Activated CD8-positive, alpha-beta memory T cell treated with anti-CD3 and anti-CD28 coated beads, Interleukin-2, amount 10 ng/mL, durations not matched to agents 7 days and 5 days (primary cell): ENCODE measurements at regions not wholly inside any gene's neighbourhood (a gene's known extent, or its start where the extent isn't known, plus 50 kb on each side); places are given as distances from the start of the nearest gene placed in this dataset.
A peak's percentile ranks its signal among the peaks of the same experiment; 100 is the strongest.

Experiments
- ATAC-seq: fragments of 150-1000 bp; cut with Tn5 transposase; one replicate; pipeline ENCODE4 v1.10.0; 2021; ENCODE audit warnings: moderate library complexity
- CTCF ChIA-PET: fragments of 350-600 bp; sonication (Branson Sonifier 250); formaldehyde crosslinking; loops from one replicate; lab custom pipeline; 2021; ENCODE audit warnings: antibody characterized with exemption; lab: Charles Lee
- DNase-seq: peaks from one replicate; pipeline ENCODE4 v3.0.0-alpha.2; 2020
- H3K27ac Mint-ChIP-seq: one replicate; pipeline ENCODE4 v1.8.0; 2021; ENCODE audit warnings: mild to moderate bottlenecking, mixed read lengths
- H3K27me3 Mint-ChIP-seq: one replicate; pipeline ENCODE4 v1.8.0; 2021; ENCODE audit warnings: mixed read lengths
- H3K36me3 Mint-ChIP-seq: one replicate; pipeline ENCODE4 v1.8.0; 2021; ENCODE audit warnings: mild to moderate bottlenecking, mixed read lengths
- H3K4me1 Mint-ChIP-seq: one replicate; pipeline ENCODE4 v1.8.0; 2021; ENCODE audit warnings: mixed read lengths
- H3K4me3 Mint-ChIP-seq: one replicate; pipeline ENCODE4 v1.8.0; 2021; ENCODE audit warnings: mild to moderate bottlenecking, moderate library complexity, mixed read lengths
- H3K9me3 Mint-ChIP-seq: one replicate; pipeline ENCODE4 v1.8.0; 2022; ENCODE audit warnings: low read depth, mixed read lengths

DNA sequence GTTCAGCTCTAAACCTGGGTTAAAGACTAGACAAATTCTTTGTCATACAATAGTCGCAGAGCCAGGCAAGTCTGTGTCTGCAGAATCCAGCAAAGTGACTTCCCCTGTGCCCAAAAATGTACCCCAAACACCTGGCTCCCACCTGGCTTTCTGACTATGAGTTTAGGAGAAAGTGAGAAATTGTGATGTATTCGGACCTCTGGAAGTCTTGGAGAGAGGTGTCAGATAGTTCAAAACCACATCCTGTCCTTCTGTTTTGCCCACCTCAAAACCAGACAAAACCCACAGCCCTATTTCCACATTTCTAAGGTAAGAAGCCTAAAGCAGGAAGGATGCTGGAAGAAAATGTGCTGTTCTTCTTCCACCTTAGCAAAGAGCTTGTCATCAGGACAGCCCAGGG lies 63.8 kb upstream of the CLMP start:
- Mint-ChIP-seq H3K27ac (no peak overlapping the region), H3K4me1 (peaks cover 10% of the 10 kb centered on the region), H3K4me3 (no peak overlapping the region), H3K36me3 (peaks cover 3% of the 10 kb centered on the region), H3K27me3 (peaks cover 42% of the 10 kb centered on the region), H3K9me3 (no peaks in the 10 kb centered on the region)
- CTCF ChIA-PET, result interaction anchor here (6.7 to 7.3 kb wide), 2 partner anchors 13 to 149 kb away, joined by 59 to 65 read pairs; no protein-coding TSS in a partner anchor
- DNase-seq (no peak), ATAC-seq (no peak)

DNA sequence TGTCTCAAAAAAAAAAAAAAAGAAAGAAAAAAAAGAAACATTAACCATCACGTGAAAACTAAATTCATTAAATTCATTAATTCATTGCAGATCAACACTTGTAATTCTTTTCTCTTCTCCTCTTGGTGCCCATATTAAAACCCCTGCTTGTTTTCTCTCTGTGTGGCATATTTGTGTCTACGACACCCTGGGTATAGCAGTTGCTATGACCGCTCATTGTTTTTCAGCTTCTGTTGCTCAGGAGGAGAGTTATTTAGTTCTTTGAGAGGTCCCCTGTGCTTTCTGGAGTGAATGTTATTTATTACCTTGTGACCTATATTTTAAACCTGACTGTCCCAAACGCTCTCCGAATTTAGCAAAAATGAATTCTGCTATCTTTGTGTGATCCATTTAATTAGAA lies 62.3 kb upstream of the CLMP start:
- Mint-ChIP-seq H3K27me3 (peaks cover 40% of the 10 kb centered on the region), H3K4me3 (no peak overlapping the region), H3K4me1 (peaks cover 9% of the 10 kb centered on the region), H3K36me3 (peaks cover 3% of the 10 kb centered on the region), H3K27ac (no peak overlapping the region), H3K9me3 (no peaks in the 10 kb centered on the region)
- CTCF ChIA-PET, result interaction anchor here (1.3 to 7.3 kb wide), 3 partner anchors 11 to 148 kb away, joined by 3 to 65 read pairs (median 59); no protein-coding TSS in a partner anchor
- no peak for ATAC-seq
- no peak for DNase-seq

DNA sequence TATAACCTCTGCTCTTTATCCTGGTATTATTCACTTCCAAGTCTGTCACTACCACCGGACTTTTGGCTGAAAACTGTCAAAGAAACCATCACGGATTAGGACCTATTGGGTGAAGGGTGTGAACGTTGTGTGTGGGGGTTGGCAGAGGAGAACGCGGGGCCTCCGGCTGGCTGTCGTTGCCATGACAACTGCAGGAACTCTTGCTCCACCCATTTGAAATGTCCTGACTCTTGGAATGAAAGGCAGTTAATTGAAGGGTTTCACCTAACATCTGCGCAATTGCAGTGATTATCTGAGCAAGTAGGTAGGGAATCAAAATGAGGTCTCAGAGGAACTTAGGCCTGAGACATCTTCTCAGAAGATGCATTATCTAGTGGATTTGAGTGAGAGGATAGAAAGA lies 60.9 kb upstream of the CLMP start:
- H3K27ac Mint-ChIP-seq, result no peak overlapping the region
- no peak for DNase-seq
- ATAC-seq, result no peak
- H3K4me1 Mint-ChIP-seq, result peaks cover 3% of the 10 kb centered on the region
- peaks cover 45% of the 10 kb centered on the region for H3K27me3 Mint-ChIP-seq
- H3K36me3 Mint-ChIP-seq, result peaks cover 3% of the 10 kb centered on the region
- no peak overlapping the region for H3K4me3 Mint-ChIP-seq
- no peaks in the 10 kb centered on the region for H3K9me3 Mint-ChIP-seq
- CTCF ChIA-PET, result interaction anchor here (1.1 kb wide), 1 partner anchor 9 kb away, joined by 3 read pairs; no protein-coding TSS in a partner anchor

DNA sequence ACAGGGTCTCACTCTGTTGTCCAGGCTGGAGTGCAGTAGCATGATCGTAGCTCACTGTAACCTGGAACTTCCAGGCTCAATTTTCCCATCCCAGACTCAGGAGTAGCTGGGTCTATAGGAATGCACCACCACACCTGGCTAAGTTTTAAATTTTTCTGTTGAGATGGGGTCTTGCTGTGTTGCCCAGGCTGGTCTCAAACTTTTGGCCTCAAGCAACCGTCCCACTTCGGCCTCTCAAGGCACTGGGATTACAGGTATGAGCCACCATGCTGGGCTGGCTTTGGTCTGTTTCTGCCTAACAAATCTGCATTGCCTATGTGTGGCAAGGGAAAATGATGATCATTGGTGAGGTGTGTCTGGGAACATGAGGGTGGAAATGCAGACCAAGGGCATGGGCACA lies 59.3 kb upstream of the CLMP start:
- Mint-ChIP-seq H3K36me3 (peaks cover 3% of the 10 kb centered on the region), H3K9me3 (no peaks in the 10 kb centered on the region), H3K27ac (no peak overlapping the region), H3K4me3 (no peak overlapping the region), H3K27me3 (peaks cover 53% of the 10 kb centered on the region), H3K4me1 (peaks cover 3% of the 10 kb centered on the region)
- CTCF ChIA-PET, result no interaction called here
- ATAC-seq, result no peak
- DNase-seq, result no peak

DNA sequence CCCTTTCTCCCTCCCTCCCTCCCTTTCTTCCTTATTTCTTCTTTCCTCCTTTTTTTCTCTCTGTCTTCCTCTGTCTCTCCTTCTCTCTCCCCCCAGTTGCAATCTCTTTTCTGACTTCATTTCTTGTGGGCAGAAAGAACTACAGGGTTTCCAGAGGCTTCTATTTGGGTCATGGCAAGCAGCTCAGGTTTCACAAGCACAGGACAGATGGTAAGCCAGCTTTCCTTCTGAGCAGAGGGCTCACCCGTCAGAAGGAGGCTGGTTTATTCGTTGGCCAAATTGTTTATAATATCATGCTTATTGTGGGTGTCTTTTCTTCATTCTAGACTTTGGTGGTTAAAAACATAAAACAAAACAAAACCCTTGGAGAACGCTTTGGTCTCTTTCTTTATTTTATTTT lies 58.9 kb upstream of the CLMP start:
- H3K27ac Mint-ChIP-seq, result no peak overlapping the region
- peaks cover 53% of the 10 kb centered on the region for H3K27me3 Mint-ChIP-seq
- CTCF ChIA-PET, result no interaction called here
- DNase-seq, result no peak
- no peaks in the 10 kb centered on the region for H3K9me3 Mint-ChIP-seq
- H3K4me3 Mint-ChIP-seq, result no peak overlapping the region
- H3K4me1 Mint-ChIP-seq, result no peaks in the 10 kb centered on the region
- no peak for ATAC-seq
- H3K36me3 Mint-ChIP-seq, result peaks cover 3% of the 10 kb centered on the region

DNA sequence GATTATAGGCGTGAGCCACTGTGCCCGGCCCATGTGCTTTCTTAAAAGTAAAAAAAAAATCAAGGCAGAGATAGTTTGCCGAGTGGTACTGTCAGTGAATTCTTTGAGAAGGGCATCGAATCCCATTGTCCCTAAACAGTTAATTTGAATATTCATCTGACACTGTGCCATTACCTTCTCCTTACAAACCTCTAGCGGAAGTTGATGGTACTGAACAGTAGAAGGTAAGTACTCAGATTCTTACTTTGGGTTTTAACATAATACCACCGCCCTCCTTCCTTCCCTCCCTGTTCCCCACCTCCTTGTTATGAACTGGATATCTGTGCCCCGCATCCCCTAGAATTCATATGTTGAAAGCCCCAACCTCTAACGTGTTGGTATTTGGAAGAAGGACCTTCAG lies 58.2 kb upstream of the CLMP start:
- no peak for ATAC-seq
- Mint-ChIP-seq H3K4me3 (no peak overlapping the region), H3K4me1 (no peaks in the 10 kb centered on the region), H3K9me3 (no peaks in the 10 kb centered on the region), H3K27me3 (peaks cover 59% of the 10 kb centered on the region), H3K27ac (no peak overlapping the region), H3K36me3 (peaks cover 1% of the 10 kb centered on the region)
- DNase-seq, result no peak
- CTCF ChIA-PET, result interaction anchor here (1.8 to 4.0 kb wide), 2 partner anchors 9 to 142 kb away, joined by 5 to 30 read pairs; no protein-coding TSS in a partner anchor

DNA sequence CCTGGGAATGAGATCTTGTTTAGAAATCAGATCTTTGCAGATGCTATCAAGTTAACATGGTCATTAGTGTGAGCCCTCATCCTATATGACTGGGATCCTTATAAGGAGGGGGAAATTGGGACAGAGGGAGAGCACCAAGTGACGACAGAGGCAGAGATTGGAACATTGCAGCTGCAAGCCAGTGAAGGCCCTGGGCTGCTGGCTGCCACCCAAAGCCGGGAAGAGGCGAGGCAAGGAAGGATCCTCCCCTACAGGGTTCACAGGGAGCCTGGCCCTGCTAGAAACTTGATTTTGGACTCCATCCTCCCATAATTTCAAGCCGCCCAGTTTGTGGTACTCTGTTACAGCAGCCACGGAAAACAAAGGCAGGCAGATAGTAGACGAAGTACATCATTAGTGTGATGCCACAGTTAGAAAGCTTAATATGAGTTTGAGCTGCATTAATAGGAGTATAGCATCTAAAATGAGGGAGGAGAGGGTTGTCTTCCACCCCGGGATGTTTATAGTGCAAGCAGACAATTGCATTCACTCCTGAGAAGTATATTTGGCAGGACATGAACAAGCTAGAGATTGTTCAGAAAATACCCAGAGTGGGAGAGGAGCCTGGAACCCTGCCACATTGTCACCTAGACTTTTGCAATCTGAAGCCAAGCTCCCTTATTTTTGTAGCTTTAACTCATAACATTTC lies 56.8 kb upstream of the CLMP start:
- H3K4me1 Mint-ChIP-seq, result peaks cover 4% of the 10 kb centered on the region
- DNase-seq, result no peak
- CTCF ChIA-PET, result interaction anchor here (1.1 to 4.0 kb wide), 5 partner anchors 10 to 329 kb away, joined by 3 to 30 read pairs (median 4); no protein-coding TSS in a partner anchor
- ATAC-seq, result no peak
- H3K27me3 Mint-ChIP-seq, result peaks cover 55% of the 10 kb centered on the region
- no peak overlapping the region for H3K27ac Mint-ChIP-seq
- H3K36me3 Mint-ChIP-seq, result no peaks in the 10 kb centered on the region
- no peaks in the 10 kb centered on the region for H3K9me3 Mint-ChIP-seq
- H3K4me3 Mint-ChIP-seq, result no peak overlapping the region

DNA sequence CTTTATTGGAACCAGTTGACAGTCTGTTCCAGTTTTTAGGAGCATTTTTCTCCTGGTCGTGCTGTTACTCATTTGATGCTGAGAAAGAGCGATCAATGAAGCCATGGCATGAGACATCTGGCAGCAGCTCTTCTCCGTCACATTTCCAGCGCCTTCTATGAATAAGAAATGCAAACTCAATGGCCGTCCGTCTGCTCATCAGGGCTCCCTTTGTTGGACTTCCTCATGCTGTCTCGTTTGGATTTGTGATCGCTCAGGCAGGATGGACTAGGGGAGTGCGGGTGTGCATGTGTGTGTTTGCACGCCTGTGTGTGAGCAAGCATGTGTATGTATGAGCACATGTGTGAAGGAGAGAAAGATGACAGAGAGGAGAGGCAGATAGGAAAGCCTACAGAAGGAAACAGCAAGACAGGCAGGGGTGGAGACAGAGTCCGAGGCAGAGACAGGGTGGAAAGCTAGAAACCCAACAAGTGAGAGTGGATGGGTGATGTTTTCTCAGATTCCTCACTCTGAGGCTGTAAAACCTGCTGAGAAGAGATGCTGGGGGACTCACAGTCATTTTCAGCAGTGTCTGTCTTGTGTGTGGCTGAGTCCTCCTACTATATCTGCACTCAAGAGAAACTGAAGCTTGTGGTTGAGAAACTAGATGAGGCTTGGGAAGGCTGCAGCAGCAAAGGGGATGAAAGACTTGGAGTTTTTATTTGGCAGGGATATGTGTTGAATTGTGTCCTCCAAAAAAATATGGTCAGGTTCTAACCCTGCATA lies 56.0 kb upstream of the CLMP start:
- Mint-ChIP-seq H3K27ac (no peak overlapping the region), H3K9me3 (no peaks in the 10 kb centered on the region), H3K4me3 (no peak overlapping the region), H3K36me3 (no peaks in the 10 kb centered on the region), H3K27me3 (peaks cover 52% of the 10 kb centered on the region), H3K4me1 (peaks cover 4% of the 10 kb centered on the region)
- no peak for DNase-seq
- ATAC-seq, result no peak
- CTCF ChIA-PET, result interaction anchor here (1.1 to 4.0 kb wide), 6 partner anchors 11 to 329 kb away, joined by 3 to 30 read pairs (median 4); no protein-coding TSS in a partner anchor

DNA sequence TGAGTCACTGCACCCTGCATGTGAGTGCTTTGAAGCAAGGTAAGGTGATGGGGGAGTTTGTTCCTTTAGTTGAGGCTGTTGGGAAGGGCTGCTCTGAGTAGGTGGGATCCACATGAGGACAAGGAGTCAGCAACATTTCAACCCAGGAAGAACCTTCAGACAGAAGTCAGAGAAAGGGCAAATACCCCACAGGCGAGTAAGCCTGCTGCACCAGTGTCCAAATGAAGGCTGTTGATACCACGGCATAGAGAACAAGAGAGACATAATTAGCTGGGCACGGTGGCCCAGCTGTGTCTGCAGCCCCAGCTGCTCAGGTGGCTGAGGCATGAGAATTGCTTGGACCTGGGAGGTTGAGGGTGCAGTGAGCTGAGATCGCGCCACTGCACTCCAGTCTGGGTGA lies 54.3 kb upstream of the CLMP start:
- H3K4me1 Mint-ChIP-seq, result peaks cover 5% of the 10 kb centered on the region

DNA sequence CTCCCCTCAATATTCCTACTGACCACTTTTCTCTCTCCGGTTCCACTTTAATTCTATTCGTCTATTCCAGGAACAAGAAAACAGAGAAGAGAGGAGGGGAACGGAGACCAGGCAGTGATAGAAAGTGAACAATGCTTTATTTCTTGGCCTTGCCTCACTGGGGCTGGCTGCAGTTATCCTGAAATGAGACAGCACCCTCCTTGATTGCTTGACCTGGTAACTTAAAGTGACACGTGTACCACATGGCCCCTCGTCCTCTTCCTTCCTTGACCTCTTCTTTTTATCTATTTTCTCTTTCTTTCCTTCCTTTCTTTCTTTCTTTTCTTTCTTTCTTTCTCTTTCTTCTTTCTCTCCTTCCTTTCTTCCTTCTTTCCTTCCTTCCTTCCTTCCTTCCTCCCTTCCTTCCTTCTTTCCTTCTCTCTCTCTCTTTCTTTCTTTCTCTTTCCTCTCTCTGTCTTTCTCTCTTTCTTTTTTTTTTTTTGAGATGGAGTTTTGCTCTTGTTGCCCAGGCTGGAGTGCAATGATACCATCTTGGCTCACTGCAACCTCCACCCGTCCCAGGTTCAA lies 52.8 kb upstream of the CLMP start:
- CTCF ChIA-PET, result interaction anchor here (0.5 to 7.4 kb wide), 49 partner anchors 8 to 512 kb away, joined by 3 to 161 read pairs (median 5); no protein-coding TSS in a partner anchor

More for the DNA sequence above, 54.3 kb upstream of the CLMP start:
- Mint-ChIP-seq H3K27ac (no peak overlapping the region), H3K9me3 (no peaks in the 10 kb centered on the region), H3K36me3 (no peaks in the 10 kb centered on the region), H3K4me3 (no peak overlapping the region), H3K27me3 (peaks cover 45% of the 10 kb centered on the region)
- no peak for DNase-seq
- no peak for ATAC-seq
- CTCF ChIA-PET, result interaction anchor here (0.6 to 4.0 kb wide), 5 partner anchors 13 to 164 kb away, joined by 3 to 30 read pairs (median 4); no protein-coding TSS in a partner anchor

DNA sequence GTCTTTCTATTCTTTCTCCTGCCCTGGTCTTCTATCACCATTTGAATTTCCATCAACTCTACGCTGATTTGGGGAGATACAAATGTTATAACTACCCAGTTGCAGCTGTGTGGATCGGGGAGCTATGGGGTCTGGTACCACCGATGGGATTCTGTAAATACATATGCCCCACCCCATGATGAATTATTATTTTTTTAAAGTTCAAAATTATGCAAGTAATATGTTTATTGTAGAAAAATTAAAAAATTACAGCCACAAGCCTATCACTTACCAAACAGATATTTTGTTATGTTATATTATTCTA lies 52.4 kb upstream of the CLMP start:
- peaks cover 38% of the 10 kb centered on the region for H3K27me3 Mint-ChIP-seq

More for the DNA sequence above, 52.8 kb upstream of the CLMP start:
- Mint-ChIP-seq H3K9me3 (no peaks in the 10 kb centered on the region), H3K36me3 (no peaks in the 10 kb centered on the region), H3K4me3 (no peak overlapping the region), H3K27me3 (peaks cover 41% of the 10 kb centered on the region), H3K27ac (no peak overlapping the region), H3K4me1 (peaks cover 9% of the 10 kb centered on the region)
- no peak for ATAC-seq
- DNase-seq, result no peak

DNA sequence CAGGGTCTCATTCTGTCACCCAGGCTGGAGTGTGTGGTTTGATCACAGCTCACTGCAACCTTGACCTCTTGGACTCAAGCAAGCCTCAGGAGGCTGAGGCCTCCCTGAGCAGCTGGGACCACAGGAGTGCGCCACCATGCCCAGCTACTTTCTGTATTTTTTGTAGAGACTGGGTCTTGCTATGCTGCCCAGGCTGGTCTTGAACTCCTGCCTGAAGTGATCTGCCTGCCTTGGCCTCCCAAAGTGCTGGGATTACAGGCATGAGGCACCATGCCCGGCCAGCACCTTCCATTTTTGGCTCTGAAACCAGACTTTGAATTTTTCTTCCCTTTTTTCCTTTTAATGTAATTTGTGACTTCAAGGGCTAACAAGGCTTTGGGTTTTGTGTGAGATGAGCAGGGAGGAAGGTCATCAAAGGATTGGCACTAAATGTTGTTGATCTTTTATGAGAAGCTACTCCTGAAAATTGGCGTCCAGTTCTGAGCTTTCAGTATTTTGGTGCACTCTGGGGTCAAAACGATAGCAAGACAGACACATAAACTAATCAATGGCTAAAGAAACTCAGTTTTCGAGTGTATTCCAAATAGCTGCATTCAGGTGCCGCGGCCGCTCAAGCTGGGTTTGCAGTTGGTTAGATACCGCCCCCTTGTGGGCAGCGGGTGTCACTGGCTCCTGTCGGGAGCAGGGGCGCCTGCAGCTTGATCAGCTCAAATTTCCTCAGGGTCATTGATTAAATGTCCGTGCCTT lies 51.9 kb upstream of the CLMP start:
- Mint-ChIP-seq H3K36me3 (no peaks in the 10 kb centered on the region), H3K27me3 (peaks cover 35% of the 10 kb centered on the region), H3K27ac (peak overlapping the region; percentile 18), H3K9me3 (no peaks in the 10 kb centered on the region), H3K4me3 (no peak overlapping the region), H3K4me1 (peaks cover 9% of the 10 kb centered on the region)
- CTCF ChIA-PET, result interaction anchor here (0.5 to 7.4 kb wide), 62 partner anchors 9 to 1826 kb away, joined by 3 to 161 read pairs (median 4); no protein-coding TSS in a partner anchor
- peak; percentile 89 for DNase-seq
- ATAC-seq, result peak; percentile 92

More for the DNA sequence above, 52.4 kb upstream of the CLMP start:
- H3K9me3 Mint-ChIP-seq, result no peaks in the 10 kb centered on the region
- peaks cover 9% of the 10 kb centered on the region for H3K4me1 Mint-ChIP-seq
- CTCF ChIA-PET, result interaction anchor here (0.5 to 7.4 kb wide), 57 partner anchors 9 to 512 kb away, joined by 3 to 161 read pairs (median 5); no protein-coding TSS in a partner anchor
- H3K27ac Mint-ChIP-seq, result no peak overlapping the region
- DNase-seq (no peak), ATAC-seq (no peak)
- H3K4me3 Mint-ChIP-seq, result no peak overlapping the region
- no peaks in the 10 kb centered on the region for H3K36me3 Mint-ChIP-seq
